Right renal cortex interstitium (tissue), 3 donors: ENCODE measurements at regions not wholly inside any gene's neighbourhood (a gene's known extent, or its start where the extent isn't known, plus 50 kb on each side); places are given as distances from the start of the nearest gene placed in this dataset.
"Not testable (repeated sequence)": the region's sequence is repeated elsewhere in the genome, so short reads cannot be mapped to it uniquely, and the experiment has no call there.

Source experiments
- DNase-seq, 3 donors: peaks; one replicate each; pipeline ENCODE4 v3.0.0-alpha.2; 2013; ENCODE audit warnings: low read depth in 3 of 3, low spot score in 2 of 3

- DNase-seq = no peak
Measured at GRCh38 chr18:56489893-56490292, 148.5 kb downstream of the TXNL1 start.

- DNase-seq = no peak
Measured at GRCh38 chr18:56488739-56489138, 149.7 kb downstream of the TXNL1 start.

GRCh38 chr18:56487801-56488200, 150.6 kb downstream of the TXNL1 start:
- DNase-seq = no peak

GRCh38 chr18:56483386-56483785, 155.0 kb downstream of the TXNL1 start:
- no peak for DNase-seq

GRCh38 chr18:56482813-56483212, 155.6 kb downstream of the TXNL1 start:
- not testable (repeated sequence) for DNase-seq

GRCh38 chr18:56481751-56482150, 156.6 kb downstream of the TXNL1 start:
- DNase-seq = no peak

- DNase-seq = no peak
Measured at GRCh38 chr18:56479841-56480240, 158.6 kb downstream of the TXNL1 start.

GRCh38 chr18:56475250-56475649, 163.1 kb downstream of the TXNL1 start:
- no peak for DNase-seq

GRCh38 chr18:56473400-56474024, 164.9 kb downstream of the TXNL1 start:
- no peak for DNase-seq

- no peak for DNase-seq
Measured at GRCh38 chr18:56470406-56471351, 167.7 kb downstream of the TXNL1 start.

- DNase-seq = no peak
Measured at GRCh38 chr18:56469582-56469981, 168.8 kb downstream of the TXNL1 start.

GRCh38 chr18:56468396-56468795, 170.0 kb downstream of the TXNL1 start:
- DNase-seq = no peak

GRCh38 chr18:56462276-56462675, 176.1 kb downstream of the TXNL1 start:
- DNase-seq = no peak

GRCh38 chr18:56461151-56461550, 177.2 kb downstream of the TXNL1 start:
- DNase-seq = no peak

- DNase-seq = no peak
Measured at GRCh38 chr18:56460581-56460980, 177.8 kb downstream of the TXNL1 start.

- no peak for DNase-seq
Measured at GRCh38 chr18:56458770-56459712, 179.4 kb downstream of the TXNL1 start.

- no peak for DNase-seq
Measured at GRCh38 chr18:56455874-56456273, 182.5 kb downstream of the TXNL1 start.

GRCh38 chr18:56455141-56455540, 183.3 kb downstream of the TXNL1 start:
- no peak for DNase-seq

GRCh38 chr18:56453631-56454030, 184.8 kb downstream of the TXNL1 start:
- no peak for DNase-seq

- no peak for DNase-seq
Measured at GRCh38 chr18:56451188-56451587, 187.2 kb downstream of the TXNL1 start.

GRCh38 chr18:56448751-56449150, 189.6 kb downstream of the TXNL1 start:
- DNase-seq = no peak
